GM21381 (cell line): ENCODE measurements at regions not wholly inside any gene's neighbourhood (a gene's known extent, or its start where the extent isn't known, plus 50 kb on each side); places are given as distances from the start of the nearest gene placed in this dataset.

Source experiments
- ATAC-seq: cut with Tn5 transposase; IDR thresholded peaks from one replicate; pipeline ENCODE4 v1.9.1; 2021; ENCODE audit warnings: mild to moderate bottlenecking, moderate library complexity; ENCODE audit not compliant: unreplicated experiment

DNA sequence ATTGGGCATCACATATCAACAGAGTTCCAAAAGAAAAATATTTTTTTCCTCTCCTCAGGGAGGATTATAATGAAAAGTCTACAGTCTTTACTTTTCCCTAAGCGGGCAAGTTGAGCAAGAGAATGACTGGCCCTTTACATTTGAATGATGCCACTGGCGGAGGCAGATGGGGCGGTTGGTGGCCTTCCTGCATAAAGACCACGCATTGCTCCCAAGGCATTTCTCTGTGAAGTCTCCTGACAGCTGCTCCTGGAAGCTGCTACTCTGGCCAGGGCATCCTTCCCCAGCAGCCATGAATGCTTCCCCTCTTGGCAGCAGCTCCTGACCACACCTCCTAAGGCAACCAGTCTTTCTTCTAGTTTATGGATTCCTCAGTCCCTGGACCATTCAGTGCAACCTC is 161.1 kb upstream of the RRP15 start:
- ATAC-seq = no peak

DNA sequence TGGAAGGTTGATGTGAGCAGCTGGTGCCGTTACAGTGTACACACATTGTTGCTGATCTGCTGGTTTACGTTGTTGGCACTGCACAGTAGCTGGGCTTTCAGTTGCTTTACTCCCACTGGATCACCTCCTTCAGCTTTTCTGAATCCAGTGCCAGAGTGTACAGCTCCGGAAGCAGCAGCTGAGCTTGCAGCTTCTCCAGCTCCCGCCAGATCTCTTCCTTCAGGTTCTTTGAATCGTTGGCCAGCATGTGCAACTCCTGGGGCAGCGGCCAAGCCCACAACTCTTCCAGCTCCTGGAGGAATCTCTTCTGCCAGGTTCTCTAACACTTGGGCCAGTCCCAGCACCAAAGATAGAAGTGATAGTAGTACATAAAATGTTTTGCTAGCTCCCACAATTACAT is 149.7 kb upstream of the RRP15 start:
- ATAC-seq = no peak

DNA sequence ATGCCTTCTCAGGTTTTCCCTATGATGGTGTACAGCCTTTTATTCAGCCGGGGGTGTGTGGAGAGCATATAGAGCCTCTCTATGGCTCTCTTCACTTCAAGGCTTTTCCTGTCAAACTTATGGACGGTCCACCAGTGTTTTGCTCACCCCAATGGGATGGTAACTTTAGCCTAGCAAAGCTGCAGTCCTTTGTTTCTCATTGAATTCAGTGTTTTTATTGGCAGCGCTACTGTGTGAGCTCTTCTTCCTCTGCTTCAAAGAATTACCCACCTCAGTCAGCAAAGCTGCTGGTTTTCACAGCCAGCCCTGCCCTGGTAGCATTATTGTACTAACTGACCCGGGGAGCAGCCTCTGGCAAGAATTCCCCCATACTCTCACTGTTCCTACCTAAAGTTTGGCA is 145.3 kb upstream of the RRP15 start:
- no peak for ATAC-seq

DNA sequence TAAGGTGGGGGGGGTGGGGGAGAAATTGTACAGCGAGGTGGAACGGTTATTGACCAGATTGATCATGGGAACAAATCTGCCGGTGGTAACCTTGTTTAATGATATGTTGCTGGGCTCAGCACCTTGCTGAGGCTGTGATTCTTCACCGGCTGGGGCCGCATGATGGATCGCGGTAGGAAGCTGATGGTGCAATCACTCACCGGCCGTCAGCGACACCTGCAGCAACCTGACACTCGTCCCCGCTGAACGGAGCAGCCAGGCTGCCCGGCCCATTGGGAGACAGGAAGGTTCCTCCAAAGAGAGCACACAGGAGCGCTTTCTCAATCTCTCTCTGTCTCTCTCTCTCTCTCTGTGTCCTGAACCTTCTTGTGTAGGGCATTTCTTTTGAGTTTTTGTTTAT is 128.5 kb upstream of the RRP15 start:
- ATAC-seq = no peak

DNA sequence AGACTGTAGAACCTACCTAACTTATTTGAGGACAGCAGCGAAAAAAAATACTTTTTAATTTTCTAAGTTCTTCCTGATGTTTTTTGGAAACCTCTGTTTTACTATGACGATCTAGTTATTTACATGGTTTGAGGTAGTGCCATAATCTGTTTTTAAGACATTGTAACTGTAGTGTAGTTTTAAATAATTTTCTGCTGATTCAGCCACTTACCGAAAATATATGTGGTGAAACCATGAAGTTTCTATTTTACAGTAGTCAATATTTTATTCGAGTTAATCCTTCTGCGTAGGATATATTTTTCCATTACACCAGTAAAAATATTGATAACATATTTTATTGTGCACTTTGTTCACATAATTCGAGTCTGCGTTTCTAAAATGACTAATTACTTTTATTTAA is 121.7 kb upstream of the RRP15 start:
- ATAC-seq = no peak

DNA sequence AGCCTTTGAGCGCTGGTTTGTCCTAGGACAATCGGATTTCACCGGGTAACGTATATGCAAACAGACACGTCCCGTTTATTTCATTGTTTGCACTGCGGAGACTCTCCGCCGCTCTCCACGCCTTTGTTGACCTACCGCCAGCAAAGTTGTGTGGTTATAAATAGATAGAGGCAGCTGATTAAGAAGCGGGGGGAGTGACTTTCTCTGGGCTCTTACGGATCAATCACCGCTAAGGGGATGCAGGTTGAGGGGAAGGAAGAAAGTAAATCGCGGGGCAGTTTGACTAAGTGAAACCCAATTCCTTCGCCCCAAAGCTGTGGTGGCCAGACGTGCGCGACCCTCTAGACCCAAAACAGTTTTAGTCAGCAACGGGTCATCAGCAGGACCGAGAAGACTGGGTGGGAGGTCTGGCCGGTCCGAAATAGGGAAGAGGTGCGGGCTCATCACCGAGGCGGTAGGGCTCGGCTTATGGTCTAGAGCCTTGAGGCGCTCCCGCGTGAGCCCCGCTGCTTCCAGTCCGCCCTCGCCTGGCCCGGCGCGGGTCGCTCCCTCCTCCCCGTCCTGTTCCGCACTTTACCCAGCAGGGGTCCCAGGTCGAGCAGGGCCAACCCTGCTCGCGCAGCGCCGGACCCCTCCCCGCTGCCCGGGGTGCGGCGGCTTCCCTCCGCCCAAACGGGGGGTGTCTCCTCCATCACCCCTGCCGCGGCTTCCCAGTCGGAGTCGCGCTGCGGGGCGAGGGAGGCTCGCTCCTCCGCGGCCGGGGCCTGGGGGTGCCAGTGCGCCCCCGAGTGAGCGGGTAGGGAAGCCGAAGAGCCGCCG is 120.8 kb upstream of the RRP15 start:
- peak; percentile 44 for ATAC-seq

DNA sequence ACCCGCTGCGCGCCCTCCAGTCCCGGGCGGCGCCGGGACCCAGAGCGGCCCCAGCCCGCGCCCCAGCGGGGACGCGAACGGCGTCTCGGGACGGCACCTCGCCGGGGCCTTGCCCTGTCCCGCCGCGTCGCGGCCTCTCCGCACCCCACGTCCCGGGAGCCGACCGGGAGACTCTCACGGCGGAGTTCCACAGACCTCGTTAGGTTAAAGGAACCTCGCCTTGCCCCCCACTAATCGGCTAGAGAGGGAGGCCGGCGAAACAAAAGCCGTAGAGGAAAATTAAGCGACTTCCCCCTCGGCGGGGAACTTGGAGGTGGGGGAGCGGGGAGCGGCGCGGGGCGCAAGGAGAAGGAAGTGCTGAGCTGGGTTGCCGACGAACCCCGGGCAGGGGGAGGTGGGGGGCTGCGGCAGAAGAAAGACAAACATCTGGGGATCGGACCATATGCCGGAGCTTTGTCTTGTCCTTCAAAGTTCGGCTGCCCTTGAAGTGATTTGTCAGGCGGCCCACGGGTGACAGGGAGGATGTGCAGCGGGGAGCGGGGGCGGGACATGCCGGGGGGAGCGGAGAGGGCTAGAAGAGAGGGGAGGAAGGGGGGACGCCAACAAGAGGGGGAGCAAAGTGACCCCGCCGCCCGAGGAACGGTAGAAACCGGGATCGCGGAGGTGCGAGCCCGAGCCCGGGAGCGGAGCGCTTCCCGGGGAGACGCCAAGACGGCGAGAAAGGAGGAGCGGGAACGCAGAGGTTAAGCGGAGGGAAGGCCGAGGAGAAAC is 120.0 kb upstream of the RRP15 start:
- ATAC-seq = peak; percentile 51

DNA sequence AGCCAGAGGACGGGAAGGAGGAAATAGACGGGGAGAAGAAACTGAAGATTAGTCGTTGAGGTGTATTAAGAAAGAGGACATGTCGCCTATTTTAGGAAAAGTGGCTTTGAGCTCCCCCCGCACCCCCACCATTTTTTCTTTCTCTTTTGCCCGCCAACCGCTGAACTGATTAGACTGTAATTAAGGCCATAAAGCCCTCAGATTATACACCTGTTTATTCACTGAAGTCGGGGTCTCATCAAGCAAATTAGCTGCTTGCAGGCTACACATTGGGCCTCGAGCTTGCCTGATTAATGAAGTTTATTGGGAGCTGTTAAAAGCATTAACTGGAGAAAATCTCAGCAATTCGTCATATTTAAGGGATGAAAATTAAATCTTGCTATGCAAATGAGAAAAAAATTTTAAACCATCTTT is 119.4 kb upstream of the RRP15 start:
- no peak for ATAC-seq

DNA sequence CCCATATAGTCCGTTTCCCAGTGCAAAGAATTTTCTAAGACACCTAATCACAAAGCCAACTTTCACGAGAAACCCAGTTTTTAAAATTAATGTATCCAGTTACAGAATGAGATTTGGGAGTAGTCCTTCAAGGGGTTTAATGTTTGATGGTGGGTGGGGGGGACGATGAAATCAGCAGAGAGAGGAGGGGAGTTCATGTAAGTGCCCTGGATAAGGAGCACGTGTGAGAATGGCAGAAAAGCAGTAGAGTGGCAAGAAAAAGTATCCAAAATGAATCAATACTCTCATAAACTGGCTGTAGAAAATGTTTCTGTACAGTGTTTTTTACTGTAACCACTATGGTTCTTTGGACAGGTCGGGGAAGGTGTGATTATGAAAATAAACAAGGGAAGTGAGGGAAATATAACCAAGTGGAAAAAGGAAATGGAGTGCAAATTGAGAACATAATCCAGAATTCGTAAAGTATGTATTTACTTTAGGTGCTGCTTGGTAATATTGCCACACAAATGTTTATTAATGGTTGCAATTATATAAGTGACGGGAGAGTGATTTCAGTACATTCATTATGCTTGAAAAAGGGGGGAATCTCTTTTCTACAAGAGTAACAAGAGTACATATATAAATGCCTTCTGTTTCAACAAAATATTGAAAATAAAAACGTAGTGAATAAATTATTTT is 118.7 kb upstream of the RRP15 start:
- no peak for ATAC-seq

DNA sequence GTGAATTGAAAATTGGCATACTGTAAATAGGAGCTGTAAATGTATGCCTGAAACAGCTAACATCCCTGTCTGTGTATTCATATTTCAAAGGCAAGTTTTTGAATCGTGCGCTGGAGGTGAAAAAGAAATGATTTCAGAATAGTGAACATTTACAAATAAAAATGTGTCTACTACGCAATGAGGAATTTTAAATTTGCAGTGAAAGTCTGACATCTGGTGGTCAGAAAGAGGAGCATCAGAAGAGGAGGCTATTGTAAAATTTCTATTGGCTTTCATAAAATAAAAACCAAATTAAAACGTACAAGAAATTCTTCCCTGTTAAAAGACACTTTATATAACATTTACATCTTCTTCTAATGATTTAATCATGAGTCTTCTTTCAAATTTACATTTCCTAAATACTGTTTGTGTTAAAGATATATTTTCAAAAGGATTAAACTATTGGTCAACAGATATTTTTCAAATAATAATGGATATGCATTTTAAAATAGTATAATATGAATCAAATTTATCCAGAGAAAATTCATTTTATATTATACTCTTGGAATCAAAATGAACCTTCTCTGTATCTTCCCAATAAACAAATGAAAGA is 113.7 kb upstream of the RRP15 start:
- ATAC-seq = no peak

DNA sequence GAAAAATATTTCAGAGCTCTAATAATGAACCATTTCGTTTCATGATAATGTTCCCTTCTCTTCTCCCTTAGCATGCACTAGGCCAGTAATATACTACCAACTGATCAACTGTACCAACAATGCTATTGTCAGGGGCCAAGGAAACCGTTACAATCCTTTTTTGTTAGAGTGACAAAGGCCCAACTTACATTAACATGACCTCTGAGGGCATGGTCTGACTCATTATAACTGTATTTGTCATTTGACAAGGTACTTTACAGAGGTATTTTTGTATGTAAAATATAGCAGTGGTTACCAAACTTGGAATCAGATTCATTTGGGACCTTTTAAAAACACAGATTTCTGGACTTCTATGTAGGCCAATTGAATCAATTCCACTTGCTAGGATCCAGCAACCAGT is 102.6 kb upstream of the RRP15 start:
- no peak for ATAC-seq

DNA sequence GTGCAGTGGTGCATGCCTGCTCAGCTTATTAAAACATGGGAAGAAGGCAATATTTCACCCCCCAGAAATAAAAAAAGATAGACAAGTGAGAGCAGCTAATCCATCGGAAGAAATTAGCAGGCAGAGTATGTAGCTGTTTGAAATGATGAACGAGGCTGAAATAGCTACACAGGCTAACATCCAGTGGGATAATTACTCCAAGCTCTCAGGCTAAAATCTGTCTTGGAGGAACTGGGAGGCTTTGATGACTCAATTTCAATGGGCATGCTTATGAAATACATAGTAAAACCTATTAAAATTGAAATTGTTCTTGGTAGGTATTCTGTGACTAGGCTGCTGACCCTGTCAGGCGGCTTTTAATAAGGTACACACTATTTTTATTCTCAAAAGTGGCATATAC is 84.1 kb upstream of the RRP15 start:
- no peak for ATAC-seq

DNA sequence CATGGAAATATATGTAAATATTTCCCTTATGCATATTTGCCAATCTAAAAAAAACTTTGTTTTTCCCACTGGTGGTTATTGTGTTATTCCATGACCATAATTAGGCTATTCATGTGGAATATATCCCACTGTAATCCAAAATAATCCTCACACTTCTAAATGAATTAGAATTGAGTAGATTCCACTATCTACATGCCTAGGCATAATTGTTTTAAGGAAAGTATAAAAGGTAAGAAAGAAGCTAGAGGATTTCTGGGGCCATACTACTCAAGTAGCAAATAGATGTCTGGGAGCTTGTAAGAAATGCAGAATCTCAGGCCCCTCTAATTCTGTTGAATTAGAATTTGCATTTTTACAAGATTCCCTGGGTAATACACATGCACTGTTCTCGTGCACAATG is 83.5 kb upstream of the RRP15 start:
- no peak for ATAC-seq

DNA sequence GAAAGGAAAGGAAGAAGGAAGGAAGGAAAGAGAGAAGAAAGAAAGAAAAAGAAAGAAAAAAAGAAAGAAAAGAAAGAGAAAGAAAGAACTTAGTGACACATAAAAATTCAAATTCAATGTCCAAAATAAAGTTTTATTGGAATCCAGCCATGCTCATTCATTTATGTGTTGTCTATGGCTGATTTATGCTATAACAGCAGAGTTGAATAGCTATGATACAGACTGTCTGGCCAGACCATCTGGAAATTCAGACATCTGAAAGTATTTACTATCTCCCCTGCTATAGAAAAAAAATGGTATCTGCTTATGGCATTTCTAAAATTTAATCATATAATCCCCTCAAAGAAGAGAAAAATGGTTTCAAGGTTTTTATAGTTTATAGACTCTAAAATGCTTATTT is 79.4 kb upstream of the RRP15 start:
- no peak for ATAC-seq

DNA sequence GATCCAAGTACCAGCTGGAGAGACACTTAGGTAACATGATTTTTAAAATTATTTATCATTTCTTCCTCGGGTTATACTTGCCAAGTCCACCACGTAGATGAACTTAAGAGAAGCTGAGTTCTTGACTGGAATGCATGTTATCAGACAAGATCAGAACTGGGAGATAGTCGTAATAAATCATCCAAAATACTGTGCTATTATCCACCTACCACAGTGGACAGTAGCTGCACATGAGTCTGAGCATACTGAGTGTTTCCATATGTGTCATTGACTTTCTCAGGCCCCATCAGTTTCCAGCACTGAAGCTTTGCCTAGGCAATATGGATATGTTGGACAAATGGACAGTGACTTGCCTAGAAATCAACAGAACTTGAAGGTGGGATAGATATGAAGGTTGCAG is 77.9 kb upstream of the RRP15 start:
- no peak for ATAC-seq

DNA sequence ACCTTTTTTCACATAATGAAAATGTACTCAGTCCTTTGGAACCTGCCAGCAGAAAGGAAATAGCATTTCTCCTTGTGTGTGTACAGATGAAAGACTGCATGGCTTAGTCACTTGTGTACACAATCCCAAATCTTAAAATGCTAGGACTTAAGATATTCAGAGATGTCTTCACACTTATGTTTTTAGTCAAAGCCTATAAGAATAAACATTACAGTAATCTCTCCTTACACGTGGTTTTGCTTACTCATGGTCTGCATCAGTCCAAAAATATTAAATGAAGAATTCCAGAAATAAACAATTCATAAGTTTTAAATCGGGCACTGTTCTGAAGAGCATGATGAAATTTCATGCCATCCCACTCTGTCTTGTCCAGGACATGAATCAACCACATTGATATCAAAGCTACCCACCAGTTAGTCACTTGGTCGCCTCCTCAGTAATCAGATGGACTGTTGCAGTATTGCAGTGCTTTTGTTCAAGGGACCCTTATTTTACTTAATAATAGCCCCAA is 75.7 kb upstream of the RRP15 start:
- ATAC-seq = no peak

DNA sequence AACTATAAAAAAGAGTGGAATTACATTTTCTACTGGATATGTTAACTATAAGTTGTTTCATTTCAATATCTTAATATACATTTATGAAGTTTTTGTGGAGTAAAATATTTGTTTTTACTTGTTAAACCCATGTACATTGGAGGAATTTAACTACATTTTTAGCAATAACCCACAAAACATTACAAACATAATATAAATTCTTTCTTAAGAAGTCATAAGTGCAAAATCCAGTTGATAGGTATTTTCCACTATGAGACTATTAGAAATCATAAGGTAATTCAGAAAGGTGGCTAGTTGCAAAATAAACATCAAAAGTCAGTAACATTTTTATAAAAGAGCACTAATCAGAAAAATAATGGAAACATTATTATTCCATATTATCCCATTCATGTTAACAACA is 73.9 kb upstream of the RRP15 start:
- ATAC-seq = no peak

DNA sequence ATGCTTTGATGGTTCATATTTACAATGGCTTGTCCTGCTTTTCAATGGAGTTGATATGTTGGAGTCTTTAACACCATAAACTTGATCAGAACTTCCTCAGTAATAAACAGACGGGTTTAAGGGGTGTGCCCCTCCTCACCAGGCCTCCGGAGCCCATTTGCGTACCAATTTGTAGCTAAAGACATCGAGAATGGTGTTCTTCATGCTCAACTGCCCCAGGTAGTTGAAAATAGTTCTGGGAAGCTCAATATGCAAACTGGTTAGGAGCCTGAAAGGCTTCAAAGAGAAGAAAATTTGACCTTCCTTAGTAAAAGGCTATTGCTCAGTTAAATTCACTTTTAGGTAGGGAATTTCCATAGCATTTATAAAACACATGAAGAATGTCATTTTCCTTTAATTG is 68.1 kb upstream of the RRP15 start:
- no peak for ATAC-seq

DNA sequence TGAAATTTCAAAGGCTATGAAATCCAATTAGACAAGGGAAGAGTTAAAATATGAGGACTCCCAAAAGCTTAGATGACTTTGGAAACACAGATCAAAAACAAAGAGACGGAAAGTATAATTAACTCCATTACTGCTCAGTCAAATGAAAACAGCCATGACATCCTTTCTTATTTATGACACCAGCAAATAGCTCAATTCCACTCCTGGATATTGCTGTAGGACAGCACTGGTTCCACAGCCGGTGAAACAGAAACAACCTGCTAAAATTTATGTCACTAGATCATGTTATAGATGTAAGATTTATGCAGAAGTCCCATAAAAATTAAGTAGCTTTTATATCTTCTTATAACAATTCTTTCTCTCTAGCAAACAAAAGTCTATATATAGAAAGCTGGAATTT is 65.6 kb upstream of the RRP15 start:
- no peak for ATAC-seq

DNA sequence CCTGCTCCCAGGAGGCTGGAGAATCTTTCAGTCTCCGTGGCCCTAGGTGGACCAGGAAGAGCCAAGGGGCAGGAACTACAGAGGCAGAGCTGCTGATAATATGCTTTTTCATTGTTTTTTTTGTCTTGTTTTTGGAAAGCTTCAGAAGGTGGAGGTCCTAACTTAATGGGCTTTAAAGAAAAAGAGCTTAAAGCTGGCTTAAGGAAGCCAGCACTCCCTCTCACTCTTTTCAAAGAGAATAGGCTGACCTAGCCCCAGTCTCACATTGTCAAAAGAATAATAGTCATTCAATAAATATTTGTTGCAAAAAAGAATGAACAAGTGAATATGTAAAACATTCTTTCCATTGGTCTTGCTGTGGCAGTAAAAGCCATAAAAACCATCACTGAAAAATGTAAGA is 61.0 kb upstream of the RRP15 start:
- ATAC-seq = no peak

DNA sequence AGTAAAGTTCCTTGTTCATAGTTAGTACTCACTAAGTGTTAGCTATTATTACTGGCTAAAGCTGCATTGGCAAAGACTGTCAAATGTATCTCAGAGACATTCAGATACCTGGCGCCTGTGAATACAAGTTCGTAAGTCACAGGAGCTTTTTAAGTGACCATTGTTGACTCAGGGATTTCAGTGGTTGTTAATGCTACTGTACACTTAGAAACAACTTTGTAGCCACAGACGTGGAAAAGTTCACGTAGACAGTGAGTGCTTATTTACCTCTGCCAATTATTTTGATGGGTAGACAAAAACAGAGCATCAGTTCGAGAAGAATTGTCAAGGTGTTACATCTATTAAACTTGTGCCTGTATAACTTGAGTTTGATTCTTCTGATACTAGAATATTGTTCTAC is 59.1 kb upstream of the RRP15 start:
- no peak for ATAC-seq
